Common myeloid progenitor, CD34-positive (primary cell): ENCODE measurements at regions not wholly inside any gene's neighbourhood (a gene's known extent, or its start where the extent isn't known, plus 50 kb on each side); places are given as distances from the start of the nearest gene placed in this dataset.
"Not testable (repeated sequence)": the region's sequence is repeated elsewhere in the genome, so short reads cannot be mapped to it uniquely, and the experiment has no call there.

Experiments
- CTCF ChIA-PET: fragments of 350-600 bp; sonication (Branson Sonifier 250); formaldehyde crosslinking; loops from one replicate; lab custom pipeline; 2021; ENCODE audit warnings: antibody characterized with exemption; lab: Charles Lee
- POLR2A ChIA-PET: fragments of 350-600 bp; sonication (Branson Sonifier 250); formaldehyde crosslinking; loops from one replicate; lab custom pipeline; 2021; ENCODE audit warnings: antibody characterized with exemption; lab: Charles Lee
- DNase-seq, 3 donors: peaks; one replicate each; pipeline versions ENCODE4 v3.0.0 to v3.0.0-alpha.2; 2013
- H3K27ac ChIP-seq, 2 experiments: 1 replicate in 1 of 2; 2 replicates in 1 of 2; pipeline ENCODE4 v1.7.0; 2013; ENCODE audit warnings: inconsistent platforms in 2 of 2, low read length in 2 of 2, mild to moderate bottlenecking in 2 of 2, low read depth in 1 of 2, moderate library complexity in 1 of 2; ENCODE audit not compliant: severe bottlenecking in 2 of 2, insufficient read depth in 1 of 2, poor library complexity in 1 of 2
- H3K27me3 ChIP-seq, 5 experiments: replicated peaks in 2 of 5; 1 replicate in 3 of 5; 2 replicates in 2 of 5; pipeline versions ENCODE4 v1.6.1 to v1.7.0; 2013; ENCODE audit warnings: low read length in 4 of 5, mild to moderate bottlenecking in 2 of 5, moderate library complexity in 2 of 5, inconsistent platforms in 1 of 5; ENCODE audit not compliant: insufficient read depth in 5 of 5, control insufficient read depth in 4 of 5
- H3K36me3 ChIP-seq, 4 experiments: 1 replicate in 2 of 4; 2 replicates in 2 of 4; pipeline versions ENCODE4 v1.6.1 to v1.7.0; 2013; ENCODE audit warnings: low read length in 3 of 4, control low read depth in 1 of 4, mild to moderate bottlenecking in 1 of 4; ENCODE audit not compliant: control insufficient read depth in 4 of 4, insufficient read depth in 4 of 4
- H3K4me1 ChIP-seq, 4 experiments: 1 replicate in 3 of 4; 2 replicates in 1 of 4; pipeline versions ENCODE4 v1.6.1 to v1.7.1; 2013; ENCODE audit warnings: low read length in 3 of 4, mild to moderate bottlenecking in 3 of 4, control low read depth in 1 of 4, inconsistent platforms in 1 of 4, moderate library complexity in 1 of 4; ENCODE audit not compliant: control insufficient read depth in 4 of 4, insufficient read depth in 4 of 4; ENCODE audit errors: control extremely low read depth in 1 of 4
- H3K4me3 ChIP-seq, 7 experiments: 1 replicate in 4 of 7; 2 replicates in 3 of 7; pipeline versions ENCODE4 v1.5.1 to v1.7.0; 2013; ENCODE audit warnings: mild to moderate bottlenecking in 7 of 7, low read length in 6 of 7, moderate library complexity in 6 of 7, inconsistent platforms in 2 of 7, low read depth in 2 of 7, control low read depth in 1 of 7; ENCODE audit not compliant: insufficient read depth in 4 of 7, control insufficient read depth in 1 of 7; ENCODE audit errors: extremely low read depth in 1 of 7
- H3K9me3 ChIP-seq, 5 experiments: 1 replicate in 4 of 5; 2 replicates in 1 of 5; pipeline versions ENCODE4 v1.6.1 to v1.7.1; 2013; ENCODE audit warnings: low read length in 4 of 5, mild to moderate bottlenecking in 2 of 5, inconsistent platforms in 1 of 5, low read depth in 1 of 5, moderate library complexity in 1 of 5; ENCODE audit not compliant: control insufficient read depth in 4 of 5, insufficient read depth in 2 of 5; ENCODE audit errors: control extremely low read depth in 1 of 5
- WGBS: methylation state at CpG from one replicate; pipeline ENCODE4 v1.1.5; 2013; ENCODE audit not compliant: insufficient coverage; 5-methylcytosine and 5-hydroxymethylcytosine counted together

DNA sequence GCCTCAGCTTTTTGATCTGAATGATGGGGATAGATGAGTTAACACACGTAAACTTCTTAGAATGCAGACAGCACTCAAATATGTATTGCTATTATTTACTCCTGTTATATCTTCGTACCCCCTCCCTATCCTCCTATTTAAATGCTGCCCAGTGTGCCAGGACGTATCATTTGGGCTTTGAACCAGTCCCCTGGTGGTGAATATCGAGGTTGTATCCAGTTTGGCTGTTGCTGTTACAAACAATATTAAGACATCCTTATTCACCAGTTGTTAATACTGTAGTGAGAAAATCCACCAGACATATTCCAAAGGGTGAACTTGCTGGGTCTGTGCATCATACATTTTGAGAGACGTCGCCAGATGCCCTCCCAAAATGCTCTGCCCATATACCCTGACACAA, 51.5 kb upstream of the FOXN3 start:
- ChIA-PET CTCF (no interaction called here), POLR2A (no interaction called here)
- H3K27me3 ChIP-seq = no peaks in the 10 kb centered on the region
- peaks cover 0 to 12% (median 5%) of the 10 kb centered on the region in 4 experiments for H3K36me3 ChIP-seq
- no peak overlapping the region for H3K4me3 ChIP-seq
- peaks cover 0 to 8% (median 0%) of the 10 kb centered on the region in 5 experiments for H3K9me3 ChIP-seq
- DNase-seq = no peak
- H3K4me1 ChIP-seq = peaks cover 4 to 23% (median 13%) of the 10 kb centered on the region in 4 experiments
- no peak overlapping the region for H3K27ac ChIP-seq
- WGBS = 100% methylated on average over 6 of the region's 6 CpGs

DNA sequence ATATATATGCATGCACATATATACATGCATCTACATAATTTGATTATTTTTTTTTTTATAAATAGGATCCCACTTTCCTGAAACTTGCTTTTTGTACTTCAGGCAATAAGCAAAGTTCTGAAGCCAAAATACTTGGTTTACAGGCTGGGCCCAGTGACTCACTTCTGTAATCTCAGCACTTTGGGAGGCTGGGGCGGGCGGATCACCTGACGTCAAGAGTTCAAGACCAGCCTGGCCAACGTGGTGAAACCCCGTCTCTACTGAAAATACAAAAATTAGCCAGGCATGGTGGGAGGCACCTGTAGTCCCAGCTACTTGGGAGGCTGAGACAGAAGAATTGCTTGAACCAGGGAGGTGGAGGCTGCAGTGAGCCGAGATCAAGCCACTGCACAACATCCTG, 51.0 kb upstream of the FOXN3 start:
- POLR2A ChIA-PET = interaction anchor here (0.6 kb wide), 1 partner anchor 307 kb away, joined by 3 read pairs; no protein-coding TSS in a partner anchor
- CTCF ChIA-PET = interaction anchor here (0.6 to 1.8 kb wide), 3 partner anchors 50 to 168 kb away, joined by 3 to 4 read pairs (median 3); no protein-coding TSS in a partner anchor

GRCh38 chr14:89466944-89467343, 49.9 kb upstream of the FOXN3 start:
- Histone ChIP-seq H3K4me1 (peaks cover 4 to 23% (median 15%) of the 10 kb centered on the region in 4 experiments), H3K27ac (no peak overlapping the region), H3K4me3 (no peak overlapping the region), H3K36me3 (peaks cover 0 to 9% (median 5%) of the 10 kb centered on the region in 4 experiments), H3K27me3 (no peaks in the 10 kb centered on the region), H3K9me3 (peaks cover 0 to 8% (median 0%) of the 10 kb centered on the region in 5 experiments)
- 98% methylated on average over 12 of the region's 14 CpGs for WGBS
- POLR2A ChIA-PET = no interaction called here
- no peak for DNase-seq
- CTCF ChIA-PET = interaction anchor here (0.7 to 1.8 kb wide), 4 partner anchors 14 to 49 kb away, joined by 3 to 5 read pairs (median 4); no protein-coding TSS in a partner anchor

More for the DNA sequence above, 51.0 kb upstream of the FOXN3 start:
- H3K27ac ChIP-seq, DNase-seq, H3K27me3 ChIP-seq, H3K9me3 ChIP-seq, H3K4me3 ChIP-seq, H3K36me3 ChIP-seq: not testable (repeated sequence)
- WGBS = 100% methylated on average over 2 of the region's 6 CpGs
- H3K4me1 ChIP-seq = peaks cover 4 to 23% (median 13%) of the 10 kb centered on the region in 4 experiments
